Hindlimb muscle (tissue), 1 donor: ENCODE measurements at regions not wholly inside any gene's neighbourhood (a gene's known extent, or its start where the extent isn't known, plus 50 kb on each side); places are given as distances from the start of the nearest gene placed in this dataset.

Source experiments
- DNase-seq: peaks from one replicate; pipeline ENCODE4 v3.0.0-alpha.2; 2013

DNA sequence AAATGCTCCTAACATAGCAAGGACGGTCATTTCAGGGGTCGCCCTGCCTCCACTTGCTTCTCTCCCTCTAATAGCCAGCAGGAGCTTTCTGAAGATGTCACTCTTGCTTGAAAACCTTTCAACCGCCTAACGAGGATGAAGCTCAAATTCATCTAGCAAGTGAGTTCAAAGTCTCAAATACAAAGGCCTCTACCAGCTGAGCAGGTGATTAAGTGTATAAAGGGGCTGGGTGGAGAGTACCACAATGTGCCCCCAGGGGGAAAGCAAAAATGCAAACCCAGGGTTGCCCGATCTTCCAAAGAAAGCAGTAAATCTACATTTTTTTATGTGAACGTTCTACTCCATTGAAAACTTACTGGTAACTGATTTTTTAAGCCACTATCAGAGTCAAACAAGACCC lies 50.4 kb upstream of the GRIP2 start:
- DNase-seq = no peak

DNA sequence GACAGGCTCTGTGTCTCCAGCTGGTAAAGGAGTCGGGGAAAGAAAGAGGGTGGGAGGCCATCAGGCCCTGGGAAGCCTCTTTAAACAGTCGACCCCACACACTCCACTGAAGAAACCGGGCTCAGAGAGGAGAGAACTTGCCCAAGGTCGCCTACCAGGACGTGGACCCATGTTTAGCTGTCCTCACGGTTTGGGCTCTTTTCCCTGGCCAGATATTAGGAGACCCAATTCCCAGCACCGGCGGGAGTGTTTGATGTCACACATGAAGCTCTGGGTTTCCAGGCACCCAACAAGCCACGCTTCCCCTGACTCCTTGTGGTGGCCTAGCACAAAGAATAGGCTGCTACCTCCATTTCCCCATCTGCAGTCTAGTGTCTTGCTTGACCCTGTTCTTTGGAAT lies 52.2 kb upstream of the GRIP2 start:
- no peak for DNase-seq

DNA sequence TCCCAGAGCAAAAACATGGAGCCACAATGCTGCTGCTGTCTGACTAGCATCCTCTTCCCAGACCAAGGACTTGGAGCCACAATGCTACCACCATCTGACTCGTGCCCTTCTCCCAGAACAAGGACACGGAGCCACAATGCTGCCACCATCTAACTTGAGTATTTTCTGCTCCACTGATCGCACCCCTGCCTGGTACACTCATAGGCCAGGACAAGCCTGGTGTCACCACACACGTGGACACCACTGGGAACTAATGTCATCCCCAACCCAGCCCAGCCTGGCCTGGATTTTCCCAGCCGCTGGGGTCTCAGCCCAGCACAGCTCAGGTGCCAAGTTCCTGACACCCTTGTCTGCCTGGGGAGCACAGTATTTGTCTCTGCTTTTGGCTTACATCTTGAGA lies 52.7 kb upstream of the GRIP2 start:
- DNase-seq = no peak

DNA sequence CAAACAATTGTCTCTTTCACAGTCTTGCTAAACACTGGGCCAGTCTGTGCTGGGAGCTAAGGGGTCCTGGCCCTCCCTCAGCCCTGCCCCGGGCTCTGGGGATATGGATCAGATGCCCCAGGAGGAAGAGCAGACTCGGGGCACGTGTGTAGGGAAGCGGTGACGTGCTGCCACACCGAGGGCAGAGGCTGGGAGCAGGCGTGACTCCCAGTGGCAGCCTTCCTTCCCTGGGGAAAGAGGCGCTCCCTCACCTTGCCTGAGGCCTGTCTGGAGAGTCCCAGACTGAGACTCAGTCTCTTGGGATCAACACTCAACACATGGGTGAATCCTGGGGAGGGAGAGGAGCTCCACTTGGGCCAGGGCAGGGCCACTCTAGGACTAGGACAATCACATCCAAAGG lies 54.1 kb upstream of the GRIP2 start:
- no peak for DNase-seq

DNA sequence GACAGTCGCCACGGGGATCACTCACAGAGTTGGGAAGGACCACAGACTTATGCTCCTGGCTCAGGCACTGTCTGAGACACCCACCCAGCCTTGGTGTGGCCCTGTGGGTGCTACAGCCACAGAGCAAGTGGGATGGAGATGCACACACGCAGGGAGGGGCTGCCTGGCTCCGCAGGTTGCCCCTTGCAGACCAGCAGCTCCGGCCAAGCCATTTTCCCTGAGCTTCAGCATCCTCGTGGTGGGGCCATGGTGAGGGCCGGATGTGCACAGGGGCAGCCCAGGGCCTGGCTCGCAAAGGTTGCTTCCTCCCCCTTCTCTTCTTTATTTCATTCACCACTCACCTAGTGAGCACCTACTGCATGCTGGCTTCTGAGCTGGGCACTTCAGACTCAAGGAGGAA lies 55.4 kb upstream of the GRIP2 start:
- no peak for DNase-seq

DNA sequence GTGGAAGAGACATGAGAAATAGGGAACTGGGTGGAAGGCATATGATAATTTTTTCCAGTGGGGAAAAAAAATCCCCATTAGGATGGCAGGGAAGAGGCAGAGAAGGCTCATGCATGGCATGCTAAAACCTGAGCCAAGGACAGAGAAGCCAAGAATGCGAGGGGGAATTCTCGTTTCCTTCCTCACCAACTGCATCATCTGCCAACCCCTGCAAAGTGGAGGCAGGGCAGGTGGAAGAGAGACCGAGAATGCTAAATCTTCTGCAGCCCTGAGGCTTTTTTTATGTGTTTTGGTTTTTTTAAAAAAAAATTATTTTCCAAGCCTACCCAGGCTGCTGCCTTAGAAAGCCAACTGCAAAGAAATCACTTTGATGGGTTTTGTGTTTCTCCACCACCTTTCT lies 54.3 kb upstream of the CCDC174 start:
- DNase-seq = no peak

DNA sequence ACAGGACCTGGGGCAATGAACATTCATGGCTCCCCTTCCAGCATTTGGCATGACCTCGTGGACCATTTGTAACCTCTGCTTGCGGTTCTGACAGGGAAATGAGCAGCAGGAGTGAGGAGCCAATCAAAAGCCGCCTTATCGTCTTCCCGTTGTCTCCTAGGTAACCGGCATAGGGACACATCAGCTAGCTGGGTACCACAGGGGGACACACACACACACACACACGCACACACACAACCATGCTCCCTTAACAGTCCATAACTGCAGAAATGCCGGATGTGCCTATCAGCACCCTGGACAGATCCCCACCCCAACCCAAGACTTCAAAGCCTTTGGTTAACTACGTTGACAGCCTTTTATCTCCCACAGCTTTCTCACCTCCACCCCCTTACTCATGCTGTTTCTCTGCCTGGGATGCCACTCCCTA lies 53.4 kb upstream of the CCDC174 start:
- peak; percentile 30 for DNase-seq

DNA sequence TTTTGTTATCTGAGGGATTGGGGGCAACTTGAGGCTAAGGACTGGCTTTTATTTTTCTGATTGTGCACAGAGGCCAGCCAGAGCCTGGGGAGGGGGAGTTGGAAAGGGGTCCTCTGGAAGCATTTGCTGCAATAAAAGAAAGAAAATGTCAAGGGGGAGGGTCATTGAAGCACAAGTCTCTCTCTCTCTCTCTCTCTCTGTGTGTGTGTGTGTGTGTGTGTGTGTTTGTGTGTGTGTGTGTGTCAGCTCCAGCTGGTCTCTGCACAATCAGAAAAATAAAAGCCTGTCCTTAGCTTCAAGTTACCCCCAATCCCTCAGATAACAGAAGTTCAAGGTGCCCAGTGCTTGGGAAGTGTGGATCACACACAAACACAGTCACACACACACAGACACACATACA lies 52.1 kb upstream of the CCDC174 start:
- DNase-seq = no peak

DNA sequence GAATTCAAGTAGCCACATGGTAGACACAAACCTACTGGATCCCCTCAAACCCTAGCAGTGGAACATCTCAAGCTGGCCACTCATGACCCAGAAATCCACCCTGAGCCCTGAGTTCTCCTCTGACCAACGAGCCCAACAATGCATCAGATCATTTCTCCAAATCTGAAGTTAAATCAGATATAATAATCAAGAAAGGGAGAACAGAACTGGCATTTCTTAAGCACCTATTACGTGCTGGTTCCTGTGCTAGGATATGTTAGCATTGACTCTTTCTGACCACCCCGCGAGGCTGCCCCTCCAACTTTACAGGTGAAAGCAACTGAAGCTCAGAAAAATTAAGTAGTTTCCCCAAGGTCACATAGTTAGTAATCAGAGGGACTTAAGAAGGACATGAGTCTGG lies 51.5 kb upstream of the CCDC174 start:
- no peak for DNase-seq

DNA sequence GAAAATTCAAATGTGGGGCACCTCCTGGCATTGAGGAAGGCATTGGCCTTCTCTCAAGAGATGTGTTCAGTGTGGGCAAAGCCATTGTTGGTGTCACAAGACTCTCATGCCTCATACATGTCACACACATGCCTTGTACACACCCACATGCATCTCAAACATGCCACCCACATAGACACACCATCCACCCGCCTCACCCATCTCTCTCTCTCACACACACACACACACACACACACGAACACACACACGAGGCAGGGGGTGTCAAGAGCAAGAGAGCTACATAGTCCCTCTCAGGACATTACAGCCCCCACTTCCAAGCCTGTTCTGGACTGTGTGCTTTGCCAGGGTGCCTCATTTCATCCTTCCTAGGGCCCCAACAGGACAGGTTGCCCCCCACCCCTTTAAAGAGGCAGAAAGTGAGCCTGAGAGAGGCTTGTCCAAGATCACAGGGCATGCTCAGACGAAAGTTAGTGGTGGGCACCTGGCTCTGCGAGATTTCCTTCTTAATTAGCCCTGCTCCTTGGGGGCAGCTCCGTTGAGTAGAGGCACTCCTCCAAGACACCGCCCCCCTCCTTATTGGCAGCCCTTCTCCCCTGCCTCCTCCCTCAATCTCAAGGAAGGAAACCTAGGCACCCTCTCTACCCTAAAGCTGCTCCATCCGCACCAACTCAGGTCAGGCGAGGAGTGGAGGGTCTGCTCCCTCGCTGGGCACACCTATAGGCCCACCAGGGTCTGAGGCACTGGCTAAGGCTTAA lies 50.5 kb upstream of the CCDC174 start:
- no peak for DNase-seq

DNA sequence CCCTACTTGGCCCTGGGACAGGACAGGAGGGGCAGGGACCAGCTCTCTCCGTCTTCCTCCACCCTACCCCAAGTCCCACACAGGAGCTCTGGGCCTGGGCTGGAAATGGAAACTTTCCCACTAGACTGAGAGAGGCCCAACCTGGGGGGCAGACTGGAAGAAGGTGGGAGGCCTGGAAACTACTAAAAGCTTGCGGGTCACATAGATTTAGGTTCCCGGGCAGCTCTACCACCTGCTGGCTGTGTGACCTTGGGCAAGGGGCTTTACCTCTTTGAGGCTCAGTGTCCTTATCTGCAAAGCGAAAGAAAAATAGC lies 49.9 kb upstream of the CCDC174 start:
- no peak for DNase-seq
